22Rv1 (cell line): ENCODE measurements at regions not wholly inside any gene's neighbourhood (a gene's known extent, or its start where the extent isn't known, plus 50 kb on each side); places are given as distances from the start of the nearest gene placed in this dataset.

Experiments used
- H3K27ac ChIP-seq: fragments of 450-650 bp; 2 replicates; pipeline ENCODE4 v1.5.1; 2017
- ZFX ChIP-seq: fragments of 450-650 bp; IDR thresholded peaks from 2 replicates; pipeline ENCODE4 v1.6.1; 2017; ENCODE audit warnings: antibody characterized with exemption, borderline replicate concordance
- TF ChIP-seq, protein P1 (sequence below): fragments of 450-650 bp; IDR thresholded peaks from 2 replicates; pipeline ENCODE4 v1.5.1; 2017; ENCODE audit warnings: mild to moderate bottlenecking

DNA sequence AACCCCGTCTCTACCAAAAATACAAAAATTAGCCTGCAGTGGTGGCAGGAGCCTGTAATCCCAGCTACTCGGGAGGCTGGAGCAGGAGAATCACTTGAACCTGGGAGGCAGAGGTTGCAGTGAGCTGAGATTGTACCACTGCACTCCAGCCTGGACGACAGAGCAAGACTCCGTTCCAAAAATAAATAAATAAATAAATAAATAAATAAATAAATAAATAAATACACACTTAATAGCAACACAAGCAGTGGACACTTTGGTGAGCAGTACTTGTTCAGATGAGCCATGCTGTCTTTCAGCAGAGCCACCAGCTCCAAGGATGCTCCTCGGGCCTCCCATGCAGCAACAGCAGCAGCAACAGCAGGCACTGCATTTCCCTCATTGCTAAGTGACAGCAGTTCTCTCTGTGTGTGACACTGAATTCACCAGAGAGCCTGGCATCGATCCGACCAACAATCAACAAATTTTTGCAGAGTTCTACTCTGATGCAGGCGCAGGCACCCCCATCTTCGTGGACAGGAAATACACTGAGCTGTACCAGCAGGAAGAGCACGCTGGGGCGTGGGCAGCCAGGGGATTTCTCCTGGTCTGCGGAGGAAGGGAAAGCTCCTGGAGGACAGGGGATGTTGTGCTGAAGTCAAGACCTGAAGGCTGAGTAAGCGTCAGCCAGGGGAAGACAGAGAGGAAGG is 54.0 kb upstream of the SNX9 start:
- no peak overlapping the region for H3K27ac ChIP-seq
- TF ChIP-seq, protein P1, sequence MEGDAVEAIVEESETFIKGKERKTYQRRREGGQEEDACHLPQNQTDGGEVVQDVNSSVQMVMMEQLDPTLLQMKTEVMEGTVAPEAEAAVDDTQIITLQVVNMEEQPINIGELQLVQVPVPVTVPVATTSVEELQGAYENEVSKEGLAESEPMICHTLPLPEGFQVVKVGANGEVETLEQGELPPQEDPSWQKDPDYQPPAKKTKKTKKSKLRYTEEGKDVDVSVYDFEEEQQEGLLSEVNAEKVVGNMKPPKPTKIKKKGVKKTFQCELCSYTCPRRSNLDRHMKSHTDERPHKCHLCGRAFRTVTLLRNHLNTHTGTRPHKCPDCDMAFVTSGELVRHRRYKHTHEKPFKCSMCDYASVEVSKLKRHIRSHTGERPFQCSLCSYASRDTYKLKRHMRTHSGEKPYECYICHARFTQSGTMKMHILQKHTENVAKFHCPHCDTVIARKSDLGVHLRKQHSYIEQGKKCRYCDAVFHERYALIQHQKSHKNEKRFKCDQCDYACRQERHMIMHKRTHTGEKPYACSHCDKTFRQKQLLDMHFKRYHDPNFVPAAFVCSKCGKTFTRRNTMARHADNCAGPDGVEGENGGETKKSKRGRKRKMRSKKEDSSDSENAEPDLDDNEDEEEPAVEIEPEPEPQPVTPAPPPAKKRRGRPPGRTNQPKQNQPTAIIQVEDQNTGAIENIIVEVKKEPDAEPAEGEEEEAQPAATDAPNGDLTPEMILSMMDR = no peak
- no peak for TF ChIP-seq ZFX

DNA sequence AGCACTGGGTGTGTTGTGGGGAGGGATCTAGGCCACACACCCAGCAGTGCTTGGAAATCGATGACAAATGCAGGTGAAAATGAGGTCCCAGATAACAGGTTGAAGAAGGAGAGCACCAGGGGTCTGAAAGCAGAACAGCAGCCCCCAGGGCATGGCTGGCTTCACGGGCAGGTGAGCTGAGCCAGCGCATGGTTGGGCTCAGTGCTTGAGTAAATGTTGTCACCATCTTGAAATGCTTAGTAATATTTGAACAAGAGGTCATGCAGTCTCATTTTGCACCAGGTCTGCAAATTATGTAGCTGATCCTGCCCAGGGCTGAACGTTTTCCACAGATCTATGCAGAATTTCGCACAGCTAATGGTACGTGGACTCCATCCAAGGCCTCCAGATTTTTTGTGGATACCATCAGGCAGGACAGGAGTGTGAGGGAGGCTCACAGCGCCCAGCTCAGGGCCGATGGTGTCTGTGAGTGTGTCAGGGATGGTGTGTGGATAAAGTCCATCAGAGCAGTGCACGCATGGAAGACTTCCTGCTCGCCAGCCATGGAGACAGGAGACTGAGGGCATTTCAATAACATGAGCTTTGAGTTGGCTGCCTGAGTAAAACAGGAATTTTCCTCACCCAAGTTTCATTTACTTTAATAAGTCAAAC is 53.1 kb upstream of the SNX9 start:
- no peak overlapping the region for H3K27ac ChIP-seq
- TF ChIP-seq, protein P1 = no peak
- no peak for TF ChIP-seq ZFX

DNA sequence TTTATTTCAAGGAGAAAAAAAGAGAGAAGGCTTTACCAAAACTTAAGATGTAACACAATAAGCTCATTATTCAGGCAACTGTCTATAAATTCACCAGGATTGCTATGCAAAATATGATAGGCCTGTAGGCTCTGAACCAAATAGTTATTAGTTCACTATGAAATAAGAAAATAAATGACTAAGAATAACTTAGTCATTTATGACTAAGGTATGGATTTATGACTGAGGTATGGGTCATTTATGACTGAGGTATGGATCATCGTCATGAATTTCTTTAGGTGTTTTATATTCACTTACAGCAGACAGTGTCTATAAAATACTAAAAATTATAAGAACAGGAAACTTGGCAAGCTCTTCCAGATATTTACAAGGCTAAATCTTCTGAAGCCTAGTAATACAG is 52.1 kb upstream of the SNX9 start:
- no peak overlapping the region for H3K27ac ChIP-seq
- TF ChIP-seq, protein P1 = no peak
- TF ChIP-seq ZFX = no peak

DNA sequence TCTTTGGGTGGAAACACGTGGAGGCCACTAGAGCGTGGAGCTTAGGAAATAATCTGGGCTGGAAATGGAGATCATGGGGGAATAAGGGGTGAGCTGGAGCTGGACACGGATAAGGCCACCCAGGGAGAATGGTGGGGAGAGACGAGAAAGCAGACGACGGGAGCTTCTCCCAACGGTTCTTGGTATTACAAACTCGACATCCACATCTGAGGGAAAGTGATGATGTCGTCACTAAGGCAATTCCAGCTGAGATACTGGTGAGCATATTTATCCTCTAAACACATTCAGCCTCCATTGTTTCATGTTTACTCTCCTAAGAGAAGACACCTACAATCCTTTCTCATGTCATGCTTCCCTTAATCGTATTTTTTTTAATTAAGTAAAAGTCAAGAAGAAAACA is 50.2 kb upstream of the SNX9 start:
- TF ChIP-seq, protein P1 = no peak
- no peak for TF ChIP-seq ZFX
- H3K27ac ChIP-seq = no peak overlapping the region
